ENCODE measurements at regions not wholly inside any gene's neighbourhood (a gene's known extent, or its start where the extent isn't known, plus 50 kb on each side); places are given as distances from the start of the nearest gene placed in this dataset.

GRCh38 chr5:87686975-87687374, 274.2 kb upstream of the CCNH start:
- TF ChIP-seq SIN3A (IDR thresholded peaks at IDR 0.05; ENCODE audit: borderline replicate concordance, insufficient read depth, low read length), result no peak
- no peak for TF ChIP-seq TAF1 (IDR thresholded peaks at IDR 0.05; ENCODE audit: borderline replicate concordance, insufficient read depth, low read length)
- no peak for TF ChIP-seq REST (IDR thresholded peaks at IDR 0.05; ENCODE audit: insufficient read depth in 1 of 2, low read depth in 2 of 2, low read length in 2 of 2)
- TF ChIP-seq POLR2AphosphoS5 (IDR thresholded peaks at IDR 0.05; ENCODE audit: low read depth, low read length), result no peak
- TF ChIP-seq FOXP2 (optimal IDR thresholded peaks at IDR 0.05; ENCODE audit: borderline replicate concordance, extremely low read depth, extremely low read length, insufficient read depth), result no peak

GRCh38 chr5:87686018-87686417, 273.3 kb upstream of the CCNH start:
- TF ChIP-seq TAF1 (IDR thresholded peaks at IDR 0.05; ENCODE audit: borderline replicate concordance, insufficient read depth, low read length) (no peak), POLR2AphosphoS5 (IDR thresholded peaks at IDR 0.05; ENCODE audit: low read depth, low read length) (no peak), SIN3A (IDR thresholded peaks at IDR 0.05; ENCODE audit: borderline replicate concordance, insufficient read depth, low read length) (no peak), FOXP2 (optimal IDR thresholded peaks at IDR 0.05; ENCODE audit: borderline replicate concordance, extremely low read depth, extremely low read length, insufficient read depth) (no peak), REST (IDR thresholded peaks at IDR 0.05; ENCODE audit: insufficient read depth in 1 of 2, low read depth in 2 of 2, low read length in 2 of 2) (no peak)

DNA sequence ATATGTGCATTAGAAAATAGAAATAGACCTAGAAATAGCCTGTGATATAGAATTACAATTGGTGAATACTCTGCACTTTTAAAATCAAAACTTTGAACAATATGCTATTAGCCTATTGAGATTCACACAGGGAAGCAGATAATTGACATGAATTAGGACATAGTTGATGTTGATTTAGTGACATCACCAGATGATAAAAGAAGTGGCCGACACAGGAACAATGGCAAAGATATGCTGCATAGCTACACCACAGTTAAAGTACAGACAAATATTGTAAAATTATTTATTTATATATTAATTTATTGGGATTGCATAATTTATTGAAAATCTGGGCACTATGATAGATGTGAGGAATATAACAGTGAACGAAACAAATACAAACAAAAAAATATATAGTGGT, 261.5 kb upstream of the CCNH start:
- TF ChIP-seq REST (IDR thresholded peaks at IDR 0.05; ENCODE audit: insufficient read depth in 1 of 2, low read depth in 2 of 2, low read length in 2 of 2) (no peak), TAF1 (IDR thresholded peaks at IDR 0.05; ENCODE audit: borderline replicate concordance, insufficient read depth, low read length) (no peak), FOXP2 (optimal IDR thresholded peaks at IDR 0.05; ENCODE audit: borderline replicate concordance, extremely low read depth, extremely low read length, insufficient read depth) (no peak), POLR2AphosphoS5 (IDR thresholded peaks at IDR 0.05; ENCODE audit: low read depth, low read length) (no peak), SIN3A (IDR thresholded peaks at IDR 0.05; ENCODE audit: borderline replicate concordance, insufficient read depth, low read length) (no peak)

- TF ChIP-seq REST (IDR thresholded peaks at IDR 0.05; ENCODE audit: insufficient read depth in 1 of 2, low read depth in 2 of 2, low read length in 2 of 2), result no peak
- TF ChIP-seq SIN3A (IDR thresholded peaks at IDR 0.05; ENCODE audit: borderline replicate concordance, insufficient read depth, low read length), result no peak
- no peak for TF ChIP-seq FOXP2 (optimal IDR thresholded peaks at IDR 0.05; ENCODE audit: borderline replicate concordance, extremely low read depth, extremely low read length, insufficient read depth)
- TF ChIP-seq POLR2AphosphoS5 (IDR thresholded peaks at IDR 0.05; ENCODE audit: low read depth, low read length), result no peak
- no peak for TF ChIP-seq TAF1 (IDR thresholded peaks at IDR 0.05; ENCODE audit: borderline replicate concordance, insufficient read depth, low read length)
Measured at GRCh38 chr5:87671146-87671545, 258.4 kb upstream of the CCNH start.

DNA sequence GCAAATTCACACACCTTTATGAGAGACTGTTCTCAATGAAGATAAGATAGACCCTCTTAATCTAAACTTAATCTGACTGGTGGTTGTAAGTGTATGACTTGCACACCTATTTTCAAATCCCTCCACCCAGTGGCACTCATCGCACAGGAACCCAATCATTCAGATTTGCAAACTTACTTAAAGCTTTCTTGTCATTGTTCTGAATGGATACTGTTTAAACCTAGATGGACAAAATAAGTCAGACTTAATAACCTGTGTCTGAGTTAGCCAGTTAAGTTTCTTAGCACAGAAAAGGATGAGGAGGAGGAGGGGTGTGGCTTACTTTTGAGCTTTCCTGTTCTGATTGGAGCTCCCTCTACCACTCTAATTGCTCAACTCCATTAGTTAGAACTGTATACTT, 252.4 kb upstream of the CCNH start:
- TF ChIP-seq TAF1 (IDR thresholded peaks at IDR 0.05; ENCODE audit: borderline replicate concordance, insufficient read depth, low read length), result no peak
- TF ChIP-seq FOXP2 (optimal IDR thresholded peaks at IDR 0.05; ENCODE audit: borderline replicate concordance, extremely low read depth, extremely low read length, insufficient read depth), result no peak
- TF ChIP-seq SIN3A (IDR thresholded peaks at IDR 0.05; ENCODE audit: borderline replicate concordance, insufficient read depth, low read length), result no peak
- TF ChIP-seq REST (IDR thresholded peaks at IDR 0.05; ENCODE audit: insufficient read depth in 1 of 2, low read depth in 2 of 2, low read length in 2 of 2), result no peak
- no peak for TF ChIP-seq POLR2AphosphoS5 (IDR thresholded peaks at IDR 0.05; ENCODE audit: low read depth, low read length)
